ENCODE measurements at regions not wholly inside any gene's neighbourhood (a gene's known extent, or its start where the extent isn't known, plus 50 kb on each side); places are given as distances from the start of the nearest gene placed in this dataset.

DNA sequence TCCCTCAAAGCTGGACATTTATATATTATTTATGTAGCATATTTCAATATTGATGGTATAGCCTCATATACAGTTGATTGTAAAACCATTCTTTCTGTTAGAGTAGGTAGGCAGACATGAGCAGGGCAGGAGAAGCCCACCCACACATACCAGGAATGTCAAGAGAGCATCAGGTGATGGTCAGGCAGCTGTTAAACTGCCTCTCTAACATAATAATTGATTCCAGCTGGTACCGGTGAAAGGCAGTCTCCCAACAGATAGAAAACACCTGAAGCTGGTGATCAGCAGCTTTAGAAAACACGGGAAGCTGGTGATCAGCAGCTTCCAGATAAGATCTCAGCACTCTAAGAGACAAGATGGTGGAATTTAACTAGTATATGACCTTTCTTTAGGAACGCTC lies 132.9 kb downstream of the SLITRK6 start:
- no peak for TF ChIP-seq POLR2A (IDR thresholded peaks at IDR 0.05)
- TF ChIP-seq, protein P1, sequence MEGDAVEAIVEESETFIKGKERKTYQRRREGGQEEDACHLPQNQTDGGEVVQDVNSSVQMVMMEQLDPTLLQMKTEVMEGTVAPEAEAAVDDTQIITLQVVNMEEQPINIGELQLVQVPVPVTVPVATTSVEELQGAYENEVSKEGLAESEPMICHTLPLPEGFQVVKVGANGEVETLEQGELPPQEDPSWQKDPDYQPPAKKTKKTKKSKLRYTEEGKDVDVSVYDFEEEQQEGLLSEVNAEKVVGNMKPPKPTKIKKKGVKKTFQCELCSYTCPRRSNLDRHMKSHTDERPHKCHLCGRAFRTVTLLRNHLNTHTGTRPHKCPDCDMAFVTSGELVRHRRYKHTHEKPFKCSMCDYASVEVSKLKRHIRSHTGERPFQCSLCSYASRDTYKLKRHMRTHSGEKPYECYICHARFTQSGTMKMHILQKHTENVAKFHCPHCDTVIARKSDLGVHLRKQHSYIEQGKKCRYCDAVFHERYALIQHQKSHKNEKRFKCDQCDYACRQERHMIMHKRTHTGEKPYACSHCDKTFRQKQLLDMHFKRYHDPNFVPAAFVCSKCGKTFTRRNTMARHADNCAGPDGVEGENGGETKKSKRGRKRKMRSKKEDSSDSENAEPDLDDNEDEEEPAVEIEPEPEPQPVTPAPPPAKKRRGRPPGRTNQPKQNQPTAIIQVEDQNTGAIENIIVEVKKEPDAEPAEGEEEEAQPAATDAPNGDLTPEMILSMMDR (IDR thresholded peaks at IDR 0.05), result no peak
- TF ChIP-seq EP300 (IDR thresholded peaks at IDR 0.05), result no peak
